Fibroblast of skin of scalp (primary cell): ENCODE measurements at regions not wholly inside any gene's neighbourhood (a gene's known extent, or its start where the extent isn't known, plus 50 kb on each side); places are given as distances from the start of the nearest gene placed in this dataset.
A peak's percentile ranks its signal among the peaks of the same experiment; 100 is the strongest.
"Not testable (repeated sequence)": the region's sequence is repeated elsewhere in the genome, so short reads cannot be mapped to it uniquely, and the experiment has no call there.

ENCODE experiments used
- DNase-seq: peaks from one replicate; pipeline ENCODE4 v3.0.0-alpha.2; 2013

DNA sequence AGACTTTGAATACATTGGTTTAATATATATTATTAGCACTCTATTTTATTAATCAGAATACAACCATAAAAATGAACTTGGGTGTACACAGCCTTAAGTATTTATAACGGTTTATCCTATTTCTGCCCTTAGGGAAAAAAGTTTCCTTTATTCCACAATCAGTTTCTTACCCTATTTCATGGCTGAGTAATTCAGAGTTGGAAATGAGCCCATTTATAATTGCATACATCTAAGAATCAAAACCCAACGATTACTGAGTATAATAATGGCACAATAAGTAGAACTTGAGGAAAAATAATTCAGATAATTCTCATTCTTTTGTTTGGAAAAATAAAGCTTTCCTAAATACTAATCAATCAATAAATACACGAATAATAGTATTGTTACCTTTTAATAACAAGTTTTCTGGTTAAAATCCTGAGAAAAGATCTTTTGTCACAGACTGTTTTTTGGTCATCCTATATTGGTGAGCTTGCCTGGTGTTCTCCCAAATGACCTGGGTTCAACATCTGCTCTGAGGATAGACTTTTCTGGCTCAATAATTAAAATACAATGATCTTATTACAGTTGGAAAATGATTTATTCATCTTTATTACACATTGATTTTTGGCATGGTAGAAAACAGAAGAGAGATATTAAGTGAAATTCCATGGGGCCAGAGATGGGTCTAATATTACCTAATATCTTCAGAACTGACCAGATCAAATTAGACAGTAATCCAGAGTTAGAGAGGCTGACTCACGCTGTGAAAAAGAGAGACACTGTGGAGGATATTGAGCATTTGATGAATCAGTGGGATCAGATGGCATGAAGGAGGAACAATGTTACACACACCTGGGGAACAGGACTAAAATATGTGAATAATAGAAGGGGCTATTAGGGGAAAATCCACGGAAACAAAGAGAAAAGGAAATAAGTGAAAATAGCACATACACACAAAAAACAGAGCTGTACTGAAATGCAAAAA, 162.1 kb upstream of the TBX18 start:
- peak; percentile 38 for DNase-seq

DNA sequence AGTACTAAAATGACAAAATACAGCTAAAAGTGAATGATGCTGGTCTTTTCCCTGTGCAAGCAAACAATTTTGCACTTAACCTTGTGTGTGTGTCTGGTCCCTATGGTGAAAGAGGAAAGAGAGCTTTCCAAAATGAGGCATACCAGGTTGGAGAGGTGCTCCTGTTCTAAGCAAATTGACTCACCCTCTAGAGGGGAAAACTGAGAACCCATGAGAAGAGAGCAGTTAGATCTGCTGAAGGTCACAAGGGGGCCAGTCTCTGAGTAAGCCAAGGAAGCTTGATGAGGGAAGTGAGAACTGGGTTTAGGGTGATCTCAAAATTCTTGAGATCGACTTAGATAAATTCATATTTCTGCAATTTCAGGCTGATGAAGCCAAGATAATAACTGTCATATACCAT, 157.5 kb upstream of the TBX18 start:
- DNase-seq, result no peak

DNA sequence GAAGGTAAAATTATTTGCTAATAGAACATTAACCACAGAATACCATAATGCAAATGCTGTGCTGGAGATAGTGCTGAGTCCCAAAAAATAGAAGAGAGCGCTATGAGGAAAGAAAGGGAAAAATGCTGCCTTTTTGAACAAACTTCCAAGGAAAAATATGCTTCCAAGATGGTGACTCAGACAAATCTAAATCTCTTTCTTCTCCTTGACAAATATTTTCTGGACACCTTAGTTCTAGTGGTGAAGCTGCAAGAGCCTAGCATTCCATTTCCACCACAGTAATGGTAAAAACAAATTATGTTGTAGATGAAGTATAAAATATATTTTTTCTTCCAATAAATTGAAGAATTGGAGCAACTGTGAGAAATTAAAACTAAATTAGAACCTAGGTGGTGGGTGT, 155.6 kb upstream of the TBX18 start:
- DNase-seq, result peak; percentile 51

DNA sequence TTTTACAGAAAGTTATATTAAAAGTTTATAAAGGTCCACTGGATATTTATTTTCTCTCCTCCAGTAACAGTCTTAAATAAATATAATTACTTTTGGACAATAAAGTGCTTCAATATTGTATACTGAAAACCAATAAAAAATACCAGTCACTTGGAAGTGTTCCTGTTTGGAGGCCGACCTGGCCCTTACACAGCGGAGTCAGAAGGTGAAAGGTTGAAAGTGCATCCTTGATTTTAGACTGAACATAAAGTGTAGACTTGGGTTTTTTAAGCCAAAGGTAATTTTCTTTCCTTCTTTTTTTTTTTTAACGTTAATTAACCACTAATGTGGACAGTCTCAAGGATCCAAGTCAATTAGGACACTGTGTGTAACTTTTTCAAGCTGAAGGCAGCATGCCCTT, 152.3 kb upstream of the TBX18 start:
- DNase-seq, result no peak

DNA sequence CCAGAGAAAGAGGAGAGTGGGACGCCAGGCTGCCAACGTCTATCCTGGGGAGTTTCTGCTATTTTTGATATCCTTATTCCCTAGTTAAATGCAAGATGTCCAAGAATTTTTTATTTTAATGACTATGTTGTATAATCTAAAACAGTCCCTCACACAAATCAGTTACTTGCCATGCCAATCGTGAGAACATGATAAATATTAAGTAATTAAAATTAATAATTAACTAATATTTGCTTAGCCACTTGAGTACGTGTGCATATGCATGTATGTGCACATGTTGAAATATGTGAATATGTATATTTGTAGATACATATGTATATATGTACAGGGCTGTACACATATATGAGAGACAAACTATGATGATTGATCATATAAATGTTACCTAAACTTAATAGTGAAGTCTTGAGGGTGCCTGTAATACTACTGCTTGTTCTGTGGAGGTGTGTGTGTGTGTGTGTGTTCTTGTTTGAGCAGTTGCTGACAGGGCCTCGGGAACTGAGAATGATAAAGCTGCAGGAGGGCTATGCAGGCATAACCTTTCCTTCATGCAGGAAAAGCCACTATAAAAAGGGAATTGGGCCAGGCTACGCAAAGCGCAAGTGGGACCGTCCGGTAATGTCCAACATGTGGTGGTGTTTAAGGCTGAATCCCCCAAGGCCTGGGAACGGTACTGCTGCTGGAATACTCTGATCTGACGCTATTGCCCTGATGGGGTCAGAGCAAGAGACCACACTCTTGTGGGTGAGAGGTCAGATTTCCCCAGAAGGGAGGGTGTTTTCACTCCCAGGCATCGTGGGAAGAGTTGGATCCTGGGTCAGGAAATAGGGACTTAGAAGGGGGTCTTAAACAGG, 148.3 kb upstream of the TBX18 start:
- DNase-seq, result no peak

DNA sequence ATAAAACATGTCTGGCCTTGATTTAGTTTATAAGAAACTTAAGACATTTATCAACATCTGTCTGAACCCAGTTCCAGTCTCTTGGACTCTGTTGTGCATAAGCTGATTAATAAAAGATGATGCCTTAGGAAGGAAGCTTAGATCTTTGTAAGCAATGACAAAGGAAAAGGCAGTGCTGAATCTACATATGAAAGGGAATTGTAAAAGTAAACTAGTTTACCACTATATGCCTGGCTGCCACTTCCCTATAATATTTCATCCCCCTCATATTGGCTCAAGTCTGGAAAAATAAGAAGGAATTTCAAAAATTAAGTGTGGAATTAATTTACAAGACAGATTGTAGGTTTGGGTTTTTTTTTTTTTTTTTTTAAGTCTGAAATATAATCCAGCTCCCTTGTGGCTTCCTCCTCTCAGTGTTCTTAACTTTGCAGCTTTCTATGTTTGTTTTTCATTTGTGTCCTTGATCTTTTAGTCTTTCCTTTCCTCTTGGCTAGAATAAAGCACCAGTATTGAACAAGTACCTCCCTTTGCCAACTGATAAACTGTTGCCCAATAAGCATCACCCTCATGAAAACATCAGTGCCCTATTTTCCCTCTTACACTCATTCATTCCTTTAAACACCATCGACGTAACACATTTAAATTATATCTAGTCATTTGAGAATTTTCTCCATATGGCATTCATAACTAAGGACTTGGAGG, 146.7 kb upstream of the TBX18 start:
- DNase-seq, result peak; percentile 39

DNA sequence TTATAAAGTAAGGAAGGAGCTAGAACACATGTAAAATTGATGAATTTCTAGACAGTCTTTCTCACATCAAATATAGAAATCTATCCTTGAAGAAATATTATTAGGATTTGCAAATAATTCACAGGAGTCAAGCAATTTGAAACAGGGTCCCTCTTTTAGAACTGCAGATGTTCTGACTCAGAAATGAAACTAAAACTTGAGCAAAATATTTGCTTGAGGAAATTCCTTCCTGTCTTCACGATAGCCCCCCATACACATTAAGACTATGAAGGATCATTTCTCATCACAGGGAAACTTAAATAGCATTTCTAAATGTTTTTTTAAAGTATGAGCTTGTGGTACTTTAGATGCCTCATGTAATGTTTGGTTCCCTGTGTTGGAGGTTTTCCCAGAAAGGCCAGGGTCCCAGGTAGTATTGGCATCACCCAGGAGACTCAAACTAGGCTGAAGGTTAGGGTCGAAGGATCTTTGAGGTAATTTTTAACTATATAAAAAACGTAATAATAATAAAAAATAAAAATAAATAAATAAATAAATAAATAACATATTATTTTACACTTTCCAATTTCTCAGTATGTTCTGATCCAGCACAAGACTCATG, 144.0 kb upstream of the TBX18 start:
- peak; percentile 50 for DNase-seq

DNA sequence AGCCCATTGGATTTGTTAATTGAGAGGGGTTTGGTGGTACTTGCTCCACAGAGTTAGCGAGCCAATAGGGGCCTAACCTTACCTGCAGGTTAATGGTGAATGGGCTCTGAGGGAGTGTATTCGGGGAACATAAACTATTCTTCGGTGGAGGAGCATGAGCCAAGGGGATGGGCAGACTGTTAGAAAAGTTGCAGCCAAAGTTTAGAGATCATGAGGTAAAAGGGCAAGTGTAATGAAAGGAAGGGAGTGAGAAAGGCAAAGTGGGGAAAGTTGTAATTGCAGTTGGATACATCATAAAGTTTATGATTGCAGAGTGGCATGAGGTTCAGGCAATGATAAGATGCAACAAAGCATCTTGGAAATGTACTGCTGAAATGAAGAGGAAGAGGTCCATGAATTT, 142.1 kb upstream of the TBX18 start:
- no peak for DNase-seq

DNA sequence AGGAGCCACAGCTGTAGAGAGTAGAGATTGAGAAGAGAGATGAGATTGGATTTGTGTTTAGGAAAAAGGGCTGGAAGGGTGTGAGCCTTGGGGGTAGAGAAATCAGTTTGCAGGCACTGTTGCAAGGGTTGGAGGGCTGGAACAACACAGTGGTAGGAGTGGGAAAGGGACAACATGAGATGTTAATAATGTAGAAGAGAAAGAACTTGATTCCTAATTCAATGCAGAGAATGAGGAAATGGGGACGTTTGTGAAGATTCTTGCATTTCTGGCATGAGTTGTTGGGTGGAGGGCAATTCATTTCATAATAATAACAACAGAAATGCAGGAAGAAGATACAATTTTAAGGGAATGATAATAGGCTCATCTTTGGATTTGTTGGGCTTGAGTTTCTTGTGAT, 141.4 kb upstream of the TBX18 start:
- no peak for DNase-seq

DNA sequence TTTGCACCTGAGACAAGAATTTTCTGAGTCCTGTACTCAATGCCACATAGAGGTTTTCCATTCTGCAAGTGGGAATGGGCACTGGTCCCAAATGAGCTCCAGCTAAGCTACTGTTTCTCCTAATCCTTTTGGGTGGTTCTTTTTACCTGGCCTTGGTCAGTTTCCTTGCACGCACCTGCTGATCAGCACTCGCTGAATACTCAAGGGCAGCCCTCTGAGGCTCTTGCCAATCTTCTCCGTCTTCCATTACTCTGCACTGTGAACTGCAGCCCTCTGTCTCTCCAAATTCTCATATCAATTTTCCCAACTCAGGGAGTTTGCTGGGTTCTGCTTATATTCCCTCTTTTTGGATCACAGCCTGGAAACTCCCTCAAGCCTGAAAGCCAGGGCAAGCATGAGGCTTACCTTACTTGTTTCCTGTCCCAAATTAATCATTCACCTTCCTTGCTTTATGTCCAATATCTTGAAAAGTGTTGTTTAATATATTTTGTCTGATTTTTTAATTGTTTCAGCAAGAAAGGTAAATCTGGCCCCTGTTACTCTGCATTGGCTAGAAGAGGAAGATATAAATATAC, 138.0 kb upstream of the TBX18 start:
- DNase-seq, result no peak

DNA sequence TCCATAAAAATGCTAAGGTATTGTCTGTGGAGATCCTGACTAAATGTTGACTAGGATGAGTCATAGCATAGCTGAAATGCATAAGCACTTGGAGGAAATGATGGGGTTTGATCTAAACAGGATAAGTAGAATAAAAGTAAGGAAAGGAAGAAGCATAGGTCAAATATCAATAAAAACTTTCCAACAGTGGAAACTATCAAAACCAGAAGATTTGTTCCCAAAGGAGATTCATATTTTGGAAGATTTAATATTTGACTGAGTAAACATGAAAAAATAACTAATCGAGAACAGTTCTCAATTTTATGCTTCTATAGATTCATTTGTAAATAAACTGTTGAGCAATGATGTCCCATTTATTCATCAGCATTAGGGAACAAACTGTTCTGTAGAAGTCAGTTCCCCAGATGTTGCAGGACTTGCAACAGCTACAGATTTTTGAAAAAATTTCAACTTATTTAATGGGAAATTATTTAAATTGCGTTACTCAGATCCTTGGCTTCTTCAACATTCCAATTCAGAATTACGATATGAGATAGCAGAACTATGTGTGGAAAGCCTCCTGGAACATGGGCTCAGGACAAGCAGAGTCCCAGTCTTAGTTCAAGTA, 133.7 kb upstream of the TBX18 start:
- peak; percentile 60 for DNase-seq

DNA sequence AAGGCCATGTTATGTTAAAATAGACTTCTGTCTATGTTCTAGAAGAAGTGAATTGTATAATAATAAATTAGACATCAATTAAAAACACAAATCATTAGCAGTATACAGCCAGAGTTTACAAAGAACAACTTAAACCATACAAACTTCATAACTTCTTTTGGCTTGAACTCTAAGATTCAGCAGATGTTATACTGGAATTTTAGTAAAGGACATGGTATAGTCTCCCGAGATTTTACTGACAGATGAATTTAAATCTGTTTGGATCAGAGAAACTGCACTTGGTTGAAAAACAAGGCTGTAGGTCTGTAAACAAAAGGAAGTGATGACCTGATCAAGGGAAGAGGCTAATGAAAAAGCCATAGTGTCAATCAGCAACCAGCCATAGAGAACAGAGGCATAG, 132.6 kb upstream of the TBX18 start:
- no peak for DNase-seq

DNA sequence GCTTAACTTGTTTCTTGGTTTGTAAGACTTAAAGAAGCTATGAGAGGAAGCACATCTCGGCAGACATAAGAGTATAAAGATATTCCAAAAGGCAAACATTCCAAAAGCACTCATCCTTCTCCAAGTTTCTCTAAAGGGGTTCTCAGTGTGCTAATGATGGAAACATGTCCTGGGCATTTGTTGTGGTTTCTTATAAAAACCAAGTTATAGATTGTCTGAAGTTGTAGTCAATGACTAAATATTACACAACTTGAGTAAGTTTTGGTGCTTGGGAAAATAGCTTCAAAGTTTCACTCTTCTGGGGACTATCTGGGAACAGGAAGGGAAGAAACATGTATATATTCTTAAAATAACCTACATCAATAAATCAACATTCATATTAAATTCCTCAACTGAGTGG, 128.3 kb upstream of the TBX18 start:
- peak; percentile 94 for DNase-seq

DNA sequence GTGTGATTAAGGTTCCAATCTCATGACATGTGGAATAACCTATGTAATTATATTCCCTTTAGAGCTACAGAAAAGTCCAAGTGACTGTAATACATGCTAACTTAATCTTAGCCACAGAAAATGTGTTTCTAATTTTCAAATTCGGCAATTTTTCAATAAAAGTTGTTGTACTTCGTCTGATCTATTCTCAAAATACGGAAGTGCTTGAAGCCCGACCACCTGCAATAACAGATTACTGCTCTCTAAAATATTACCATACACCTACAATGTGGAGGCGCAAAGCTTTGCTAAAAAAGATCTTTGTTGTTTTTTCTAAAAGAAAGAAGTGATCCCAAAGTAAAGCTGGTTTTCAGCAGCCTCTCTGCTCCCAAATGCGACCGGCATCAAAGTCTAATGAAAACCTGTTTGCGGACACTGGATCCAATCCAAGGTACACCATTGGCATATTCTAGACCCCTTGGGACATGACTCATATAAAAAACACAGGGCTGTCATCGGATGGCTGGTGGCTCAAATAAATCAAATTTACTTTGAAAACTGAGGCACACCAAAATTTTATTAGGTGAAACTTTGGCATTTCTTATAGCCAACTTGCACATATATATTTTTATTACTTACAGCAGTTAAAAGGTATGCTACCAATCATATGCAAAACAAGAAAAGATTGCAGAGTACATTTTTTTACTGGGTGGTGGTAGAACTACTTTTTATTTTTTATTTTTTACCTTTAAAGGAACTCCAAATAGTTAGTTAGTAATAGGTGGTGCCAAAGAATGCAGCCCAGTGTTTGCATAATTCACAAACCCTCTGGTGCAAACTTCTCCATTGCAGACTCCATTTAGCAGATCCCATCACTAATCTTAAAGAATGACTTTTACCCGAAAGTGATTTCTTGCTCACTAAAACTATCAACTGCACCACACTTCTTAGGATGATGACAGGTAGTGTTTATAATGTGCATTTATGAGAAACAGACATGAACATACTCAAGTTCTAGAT, 118.7 kb upstream of the TBX18 start:
- DNase-seq, result peak; percentile 69

DNA sequence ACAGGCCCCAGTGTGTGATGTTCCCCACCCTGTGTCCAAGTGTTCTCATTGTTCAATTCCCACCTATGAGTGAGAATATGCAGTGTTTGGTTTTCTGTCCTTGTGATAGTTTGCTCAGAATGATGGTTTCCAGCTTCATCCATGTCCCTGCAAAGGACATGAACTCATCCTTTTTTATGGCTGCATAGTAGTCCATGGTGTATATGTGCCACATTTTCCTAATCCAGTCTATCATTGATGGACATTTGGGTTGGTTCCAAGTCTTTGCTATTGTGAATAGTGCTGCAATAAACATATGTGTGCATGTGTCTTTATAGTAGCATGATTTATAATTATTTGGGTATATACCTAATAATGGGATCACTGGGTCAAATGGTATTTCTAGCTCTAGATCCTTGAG, 115.0 kb upstream of the TBX18 start:
- not testable (repeated sequence) for DNase-seq

DNA sequence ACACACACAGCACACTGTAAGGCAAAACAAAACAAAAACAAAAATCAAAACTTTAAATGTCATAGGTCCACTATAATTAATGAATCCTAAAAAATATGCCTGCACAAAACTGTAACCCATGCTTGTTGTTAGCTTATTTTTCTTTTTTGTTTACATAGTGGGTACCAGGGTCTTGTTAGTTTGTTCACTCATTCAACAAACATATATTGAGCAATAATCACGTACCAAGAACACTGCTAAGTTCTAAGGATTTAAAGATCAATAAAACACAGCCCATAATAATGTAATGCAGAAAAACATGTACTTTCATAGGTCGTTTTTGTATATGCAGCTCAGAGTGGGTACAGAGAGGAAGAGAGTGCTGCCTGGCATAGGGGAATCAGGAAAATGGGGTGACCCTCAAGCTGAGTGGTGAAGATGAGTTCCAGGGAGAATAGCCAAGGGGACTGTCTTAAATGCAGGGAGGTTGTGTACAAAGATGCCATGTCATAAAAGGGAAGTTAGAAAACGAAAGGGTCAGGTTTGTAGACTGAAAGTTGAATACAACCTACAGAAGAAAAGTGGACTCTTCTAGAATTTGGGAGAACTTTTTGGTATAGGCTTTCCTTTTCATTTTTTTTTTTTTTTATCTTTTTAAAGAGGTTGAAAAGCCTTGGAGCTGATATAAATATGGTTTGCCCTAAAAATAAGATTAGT, 113.3 kb upstream of the TBX18 start:
- no peak for DNase-seq

DNA sequence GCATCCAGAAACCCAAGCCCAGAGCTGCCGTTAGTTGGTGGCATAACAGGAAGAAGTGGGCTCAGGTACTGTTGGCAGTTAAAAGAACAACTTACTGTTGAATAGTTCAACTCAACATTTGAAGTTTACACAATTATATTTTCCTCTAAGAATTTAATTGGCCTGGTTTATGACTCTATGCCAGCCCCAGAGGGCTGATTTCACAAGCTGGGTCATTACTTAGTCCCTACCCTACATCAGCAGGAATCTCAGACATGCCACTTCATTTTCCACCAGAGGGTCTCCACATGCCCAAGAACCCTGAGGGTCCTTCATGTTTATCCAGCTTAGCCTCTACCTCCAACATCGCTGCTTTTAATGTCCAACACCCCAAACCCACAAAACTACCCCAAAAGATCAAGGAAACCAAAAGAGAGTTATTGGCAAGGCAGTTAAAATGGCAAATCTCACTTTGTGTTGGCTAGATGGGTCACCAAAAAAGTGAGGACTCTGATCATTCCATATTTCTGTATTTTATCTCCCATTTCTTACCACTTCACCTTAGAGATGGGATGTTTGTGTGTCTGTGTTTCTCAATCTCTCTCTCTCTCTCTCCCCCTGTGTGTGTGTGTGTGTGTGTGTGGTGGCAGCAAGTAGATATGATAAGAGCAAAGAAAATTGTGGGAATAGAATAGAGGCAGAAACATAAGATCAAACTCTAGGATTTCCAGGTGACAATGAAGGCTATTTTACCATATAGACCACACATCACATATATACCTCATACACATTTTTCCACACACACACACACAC, 112.5 kb upstream of the TBX18 start:
- DNase-seq, result no peak

DNA sequence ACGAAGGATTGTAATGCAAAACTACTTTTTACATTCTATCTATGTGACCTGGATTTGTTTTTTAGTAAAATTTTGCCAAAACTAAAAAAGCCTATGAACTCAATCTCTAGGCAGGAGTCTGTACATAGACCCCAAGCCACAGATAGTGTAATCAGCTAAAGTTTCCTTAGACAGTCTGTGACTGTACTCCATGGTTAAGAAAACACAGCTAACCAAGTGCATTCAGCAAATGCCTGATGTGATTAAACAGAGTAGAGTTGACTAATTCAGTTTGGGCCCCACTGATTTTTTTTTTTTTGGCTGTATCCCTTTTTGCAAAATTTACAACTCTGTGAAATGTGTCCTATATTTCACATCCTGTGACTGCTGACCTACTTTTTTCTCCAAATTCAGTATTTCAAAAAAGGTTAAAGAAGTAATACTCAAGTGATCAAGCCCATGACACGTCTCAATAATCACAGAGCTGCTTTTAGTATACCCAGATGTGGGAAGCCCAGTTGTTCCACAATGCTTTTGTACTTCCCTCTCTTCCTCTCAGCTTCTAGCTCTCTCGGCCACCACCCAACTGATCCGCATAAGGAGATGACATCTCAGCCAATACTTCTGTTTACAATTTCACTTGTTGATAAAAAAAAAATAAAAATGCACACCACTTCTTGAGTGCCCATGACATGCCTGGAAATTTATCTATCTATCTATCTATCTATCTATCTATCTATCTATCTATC, 108.8 kb upstream of the TBX18 start:
- peak; percentile 42 for DNase-seq
